Keratinocyte (primary cell): ENCODE measurements at regions not wholly inside any gene's neighbourhood (a gene's known extent, or its start where the extent isn't known, plus 50 kb on each side); places are given as distances from the start of the nearest gene placed in this dataset.

Experiments
- DNase-seq: peaks from one replicate; pipeline ENCODE4 v3.0.0-alpha.2; 2011; ENCODE audit warnings: low read depth, missing footprints, low spot score
- FAIRE-seq: peaks from 2 replicates; lab custom pipeline; 2011; peaks lifted over from hg19 to GRCh38; lab: Jason Lieb, UNC
- H2AFZ ChIP-seq: 2 replicates; pipeline ENCODE4 v1.6.0; 2012; ENCODE audit warnings: low read length, control low read depth, inconsistent platforms; ENCODE audit not compliant: control insufficient read depth
- H3K27ac ChIP-seq: 2 replicates; pipeline ENCODE4 v1.5.1; 2011; ENCODE audit warnings: low read length; ENCODE audit not compliant: control insufficient read depth, insufficient read depth
- H3K27me3 ChIP-seq: 3 replicates; pipeline ENCODE4 v1.6.0; 2011; ENCODE audit warnings: low read length; ENCODE audit not compliant: control insufficient read depth, insufficient read depth; ENCODE audit errors: extremely low read depth
- H3K36me3 ChIP-seq, 2 experiments: 2 replicates in 1 of 2; 3 replicates in 1 of 2; pipeline ENCODE4 v1.5.1; 2011; ENCODE audit warnings: low read length in 2 of 2, mild to moderate bottlenecking in 1 of 2; ENCODE audit not compliant: control insufficient read depth in 2 of 2, insufficient read depth in 2 of 2; ENCODE audit errors: extremely low read depth in 1 of 2
- H3K4me1 ChIP-seq: 3 replicates; pipeline ENCODE4 v1.5.1; 2011; ENCODE audit warnings: low read length; ENCODE audit not compliant: control insufficient read depth, insufficient read depth; ENCODE audit errors: extremely low read depth
- H3K4me2 ChIP-seq: 3 replicates; pipeline ENCODE4 v1.6.0; 2011; ENCODE audit warnings: low read depth, low read length; ENCODE audit not compliant: control insufficient read depth, insufficient read depth; ENCODE audit errors: extremely low read depth
- H3K4me3 ChIP-seq, 3 experiments: fragments of 200-600 bp in 1 of 3; sonication (generic) in 1 of 3; 2 replicates in 2 of 3; 3 replicates in 1 of 3; pipeline ENCODE4 v1.5.1; 2011 to 2016; ENCODE audit warnings: low read length in 3 of 3, mild to moderate bottlenecking in 3 of 3, control low read depth in 2 of 3, inconsistent platforms in 1 of 3, low read depth in 1 of 3, mixed read lengths in 1 of 3, mixed run types in 1 of 3, moderate library complexity in 1 of 3; ENCODE audit not compliant: control insufficient read depth in 2 of 3, insufficient read depth in 2 of 3; ENCODE audit errors: extremely low read depth in 1 of 3
- H3K79me2 ChIP-seq: 2 replicates; pipeline ENCODE4 v1.6.0; 2012; ENCODE audit warnings: low read length; ENCODE audit not compliant: control insufficient read depth, insufficient read depth
- H3K9ac ChIP-seq: 3 replicates; pipeline ENCODE4 v1.6.0; 2011; ENCODE audit warnings: low read length; ENCODE audit not compliant: control insufficient read depth, insufficient read depth; ENCODE audit errors: extremely low read depth
- H3K9me1 ChIP-seq: 3 replicates; pipeline ENCODE4 v1.6.0; 2011; ENCODE audit warnings: low read length; ENCODE audit not compliant: control insufficient read depth, insufficient read depth; ENCODE audit errors: extremely low read depth
- H3K9me3 ChIP-seq: 2 replicates; pipeline ENCODE4 v1.5.1; 2012; ENCODE audit warnings: low read depth, low read length; ENCODE audit not compliant: control insufficient read depth
- H4K20me1 ChIP-seq: 3 replicates; pipeline ENCODE4 v1.6.0; 2011; ENCODE audit warnings: low read length; ENCODE audit not compliant: control insufficient read depth, insufficient read depth; ENCODE audit errors: extremely low read depth
- EZH2 ChIP-seq: IDR thresholded peaks from one replicate; pipeline ENCODE4 v1.6.1; 2012; ENCODE audit warnings: inconsistent platforms, mild to moderate bottlenecking, low read length, moderate library complexity
- dilution Hi-C: fragments of 300-500 bp; cut with MboI; formaldehyde crosslinking; loops from one replicate; pipeline ENCODE4 v1.7.0; 2020; ENCODE audit warnings: low sequenced_read_pairs; ENCODE audit not compliant: extremely low pct_ligation_motif_present
- TF ChIP-seq, protein P1 (sequence below), 3 experiments: IDR thresholded peaks in 1 of 3; conservative IDR thresholded peaks in 1 of 3; optimal IDR thresholded peaks in 1 of 3; 2 replicates in 2 of 3; 3 replicates in 1 of 3; pipeline versions ENCODE3 to v1.5.1; 2011; ENCODE audit warnings: low read length in 3 of 3, mild to moderate bottlenecking in 3 of 3, moderate library complexity in 2 of 3, control low read depth in 1 of 3, inconsistent platforms in 1 of 3; ENCODE audit not compliant: insufficient read depth in 2 of 3; ENCODE audit errors: extremely low read depth in 1 of 3

DNA sequence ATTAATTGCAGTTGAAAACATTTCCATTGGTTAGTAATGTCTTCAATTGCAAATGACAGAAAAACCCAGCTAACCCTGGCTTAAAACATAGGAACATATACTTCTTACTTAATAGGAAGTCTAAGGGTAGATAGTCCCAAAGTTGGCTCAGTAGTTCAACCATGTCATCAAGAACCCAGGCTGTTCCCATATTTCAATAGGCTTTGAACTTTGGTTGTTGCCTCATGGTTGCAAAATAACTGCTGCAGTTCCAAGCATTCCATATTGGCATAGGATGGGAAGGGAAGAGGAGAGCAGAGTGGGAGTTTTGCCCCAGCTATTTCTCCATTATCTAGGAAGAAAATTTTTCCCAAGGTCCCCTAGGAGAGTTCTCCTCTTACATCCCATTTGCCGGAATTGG lies 81.4 kb upstream of the EEPD1 start:
- dilution Hi-C loops, result no loop called here
- no peak for FAIRE-seq

DNA sequence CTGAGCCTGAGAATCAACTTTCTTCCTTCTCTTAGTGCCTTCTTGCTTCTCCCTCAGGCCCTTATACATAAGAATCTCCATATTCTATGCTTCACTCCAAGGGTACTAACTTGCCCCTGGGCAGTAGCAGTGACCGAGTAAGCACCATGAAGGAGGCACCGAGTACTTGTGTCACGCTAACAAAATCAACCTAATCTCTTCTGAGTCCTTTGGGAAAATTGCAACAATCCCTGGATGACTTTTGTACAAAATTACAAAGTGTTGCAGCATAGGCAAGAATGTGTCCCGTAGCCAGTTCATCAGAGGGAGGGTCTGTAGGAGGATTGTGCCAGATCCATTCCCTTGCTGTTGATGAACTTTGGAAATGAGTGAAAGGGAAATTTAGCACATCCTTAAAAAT lies 80.4 kb upstream of the EEPD1 start:
- no peak overlapping the region for H3K27ac ChIP-seq
- dilution Hi-C loops, result no loop called here
- FAIRE-seq, result no peak
- H3K36me3 ChIP-seq, result no peaks in the 10 kb centered on the region
- no peak overlapping the region for H3K9ac ChIP-seq
- TF ChIP-seq, protein P1, sequence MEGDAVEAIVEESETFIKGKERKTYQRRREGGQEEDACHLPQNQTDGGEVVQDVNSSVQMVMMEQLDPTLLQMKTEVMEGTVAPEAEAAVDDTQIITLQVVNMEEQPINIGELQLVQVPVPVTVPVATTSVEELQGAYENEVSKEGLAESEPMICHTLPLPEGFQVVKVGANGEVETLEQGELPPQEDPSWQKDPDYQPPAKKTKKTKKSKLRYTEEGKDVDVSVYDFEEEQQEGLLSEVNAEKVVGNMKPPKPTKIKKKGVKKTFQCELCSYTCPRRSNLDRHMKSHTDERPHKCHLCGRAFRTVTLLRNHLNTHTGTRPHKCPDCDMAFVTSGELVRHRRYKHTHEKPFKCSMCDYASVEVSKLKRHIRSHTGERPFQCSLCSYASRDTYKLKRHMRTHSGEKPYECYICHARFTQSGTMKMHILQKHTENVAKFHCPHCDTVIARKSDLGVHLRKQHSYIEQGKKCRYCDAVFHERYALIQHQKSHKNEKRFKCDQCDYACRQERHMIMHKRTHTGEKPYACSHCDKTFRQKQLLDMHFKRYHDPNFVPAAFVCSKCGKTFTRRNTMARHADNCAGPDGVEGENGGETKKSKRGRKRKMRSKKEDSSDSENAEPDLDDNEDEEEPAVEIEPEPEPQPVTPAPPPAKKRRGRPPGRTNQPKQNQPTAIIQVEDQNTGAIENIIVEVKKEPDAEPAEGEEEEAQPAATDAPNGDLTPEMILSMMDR (optimal IDR thresholded peaks at IDR 0.05 in 1 of 3, IDR thresholded peaks at IDR 0.05 in 1 of 3, conservative IDR thresholded peaks at IDR 0.05 in 1 of 3; ENCODE audit: extremely low read depth in 1 of 3, insufficient read depth in 2 of 3, low read length in 3 of 3), result no peak
- no peak for TF ChIP-seq EZH2
- no peak for DNase-seq
- H3K27me3 ChIP-seq, result peaks cover 7% of the 10 kb centered on the region
- no peaks in the 10 kb centered on the region for H3K79me2 ChIP-seq
- H3K9me3 ChIP-seq, result no peaks in the 10 kb centered on the region
- no peak overlapping the region for H3K4me3 ChIP-seq
- no peaks in the 10 kb centered on the region for H3K9me1 ChIP-seq
- H2AFZ ChIP-seq, result no peak overlapping the region
- no peaks in the 10 kb centered on the region for H3K4me1 ChIP-seq
- H3K4me2 ChIP-seq, result no peak overlapping the region
- H4K20me1 ChIP-seq, result no peaks in the 10 kb centered on the region

More for the DNA sequence above, 81.4 kb upstream of the EEPD1 start:
- Histone ChIP-seq H3K4me2 (no peak overlapping the region), H3K27me3 (peaks cover 7% of the 10 kb centered on the region), H4K20me1 (no peaks in the 10 kb centered on the region), H3K79me2 (no peaks in the 10 kb centered on the region), H3K4me1 (no peaks in the 10 kb centered on the region), H3K9ac (no peak overlapping the region), H3K4me3 (no peak overlapping the region), H3K36me3 (no peaks in the 10 kb centered on the region), H3K27ac (no peak overlapping the region), H3K9me3 (no peaks in the 10 kb centered on the region), H3K9me1 (no peaks in the 10 kb centered on the region), H2AFZ (no peak overlapping the region)
- TF ChIP-seq, protein P1 (optimal IDR thresholded peaks at IDR 0.05 in 1 of 3, IDR thresholded peaks at IDR 0.05 in 1 of 3, conservative IDR thresholded peaks at IDR 0.05 in 1 of 3; ENCODE audit: extremely low read depth in 1 of 3, insufficient read depth in 2 of 3, low read length in 3 of 3), result no peak
- TF ChIP-seq EZH2, result no peak
- no peak for DNase-seq
